Head of caudate nucleus (tissue), 42 donors: ENCODE measurements at regions not wholly inside any gene's neighbourhood (a gene's known extent, or its start where the extent isn't known, plus 50 kb on each side); places are given as distances from the start of the nearest gene placed in this dataset.
"Not testable (repeated sequence)": the region's sequence is repeated elsewhere in the genome, so short reads cannot be mapped to it uniquely, and the experiment has no call there.

Source experiments
- DNase-seq, 42 donors: peaks; one replicate each; pipeline versions ENCODE4 v3.0.0 to v3.0.0-alpha.2; 2020 to 2021; ENCODE audit warnings: mixed read lengths in 7 of 42
- intact Hi-C: fragments of 100-400 bp; cut with DNase I; formaldehyde crosslinking; loops from one replicate; pipeline ENCODE4 v1.15.0; 2022

- intact Hi-C loops: not testable (repeated sequence)
These were observed 59.3 kb downstream of the NUTM2D start for GRCh38 chr10:87416892-87417291.

GRCh38 chr10:87422641-87423040, 65.1 kb downstream of the NUTM2D start:
- DNase-seq, intact Hi-C loops: not testable (repeated sequence)

More at GRCh38 chr10:87416892-87417291, 59.3 kb downstream of the NUTM2D start:
- not testable (repeated sequence) for DNase-seq

DNA sequence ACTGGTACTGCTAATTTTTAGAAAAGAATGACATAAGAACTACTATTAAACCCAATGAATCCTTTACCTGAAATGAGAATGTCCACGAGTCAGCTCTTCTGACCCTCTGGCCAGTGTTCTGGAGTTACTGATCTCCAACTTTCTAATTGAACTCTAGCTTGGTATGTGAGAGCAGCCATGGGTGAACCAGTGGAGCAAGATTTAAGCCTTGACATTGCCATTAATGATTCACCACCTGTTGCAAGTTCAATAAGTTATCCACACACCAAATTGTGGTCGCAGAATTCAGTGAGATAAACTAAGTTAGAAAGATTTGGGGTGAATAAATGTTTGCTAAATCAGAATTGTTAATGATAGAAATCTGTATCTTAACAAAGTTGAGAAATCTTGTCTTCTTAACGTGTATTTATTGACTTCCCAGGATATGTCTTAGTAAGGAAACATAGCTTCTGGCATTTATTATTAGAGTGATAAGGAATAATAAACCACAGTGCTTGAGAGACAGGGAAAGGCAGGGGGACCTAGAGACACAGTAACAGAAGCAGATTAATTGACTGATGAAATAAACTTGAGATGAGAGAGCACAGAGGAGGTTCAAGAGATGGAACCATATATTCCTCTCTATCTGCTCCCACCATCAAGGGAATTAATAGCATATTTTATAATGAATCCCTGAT, 67.3 kb downstream of the NUTM2D start:
- intact Hi-C loops, DNase-seq: not testable (repeated sequence)

- intact Hi-C loops, DNase-seq: not testable (repeated sequence)
These were observed 70.9 kb upstream of the MINPP1 start for GRCh38 chr10:87433836-87434235.

DNA sequence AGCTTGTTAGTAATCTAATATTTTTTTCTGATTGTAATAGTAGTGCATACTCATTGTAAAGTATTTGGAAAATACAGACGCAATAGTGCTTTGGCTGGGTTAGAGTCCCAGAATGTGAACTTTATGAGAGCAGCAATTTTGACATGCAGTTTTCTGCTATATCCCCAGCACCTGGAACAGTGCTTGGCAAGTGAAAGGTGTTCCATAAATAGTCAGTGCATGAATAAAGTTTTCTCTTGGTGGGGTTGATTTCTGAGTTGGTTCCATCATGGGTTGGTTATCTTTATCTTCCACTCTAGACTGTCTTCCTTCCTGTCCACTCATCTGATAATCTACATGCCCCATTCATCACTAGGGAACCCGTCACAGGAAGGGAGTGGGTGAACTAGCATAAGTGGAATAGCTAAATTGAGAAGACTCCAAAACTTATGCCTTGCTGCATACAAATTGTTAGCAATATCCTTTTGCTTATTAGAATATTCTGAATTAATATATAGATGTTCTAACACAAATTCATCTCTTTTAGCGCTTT, 69.3 kb upstream of the MINPP1 start:
- DNase-seq, intact Hi-C loops: not testable (repeated sequence)

GRCh38 chr10:87436104-87436503, 68.6 kb upstream of the MINPP1 start:
- peak in 26 of 42 donors; percentile 1 to 60 (median 12) for DNase-seq
- intact Hi-C loops: not testable (repeated sequence)

GRCh38 chr10:87437450-87437849, 67.2 kb upstream of the MINPP1 start:
- intact Hi-C loops, DNase-seq: not testable (repeated sequence)
